ENCODE measurements at regions not wholly inside any gene's neighbourhood (a gene's known extent, or its start where the extent isn't known, plus 50 kb on each side); places are given as distances from the start of the nearest gene placed in this dataset.

GRCh38 chr16:54687043-54687899 lies 243.4 kb upstream of the IRX5 start:
- DNase-seq (ENCODE audit: low read depth): no peak
- no peak overlapping the region for H3K4me3 ChIP-seq (ENCODE audit: control insufficient read depth, low read depth, low read length)
- TF ChIP-seq CTCF (conservative IDR thresholded peaks at IDR 0.05; ENCODE audit: control insufficient read depth, insufficient read depth, low read depth, low read length): no peak

GRCh38 chr16:54685682-54686081 lies 245.0 kb upstream of the IRX5 start:
- no peak for TF ChIP-seq CTCF (conservative IDR thresholded peaks at IDR 0.05; ENCODE audit: control insufficient read depth, insufficient read depth, low read depth, low read length)
- no peak for DNase-seq (ENCODE audit: low read depth)
- H3K4me3 ChIP-seq (ENCODE audit: control insufficient read depth, low read depth, low read length): no peak overlapping the region

GRCh38 chr16:54679531-54679930 lies 251.1 kb upstream of the IRX5 start:
- no peak for TF ChIP-seq CTCF (conservative IDR thresholded peaks at IDR 0.05; ENCODE audit: control insufficient read depth, insufficient read depth, low read depth, low read length)
- DNase-seq (ENCODE audit: low read depth): no peak
- H3K4me3 ChIP-seq (ENCODE audit: control insufficient read depth, low read depth, low read length): no peak overlapping the region

GRCh38 chr16:54677308-54677950 lies 253.2 kb upstream of the IRX5 start:
- DNase-seq (ENCODE audit: low read depth): no peak
- TF ChIP-seq CTCF (conservative IDR thresholded peaks at IDR 0.05; ENCODE audit: control insufficient read depth, insufficient read depth, low read depth, low read length): no peak
- H3K4me3 ChIP-seq (ENCODE audit: control insufficient read depth, low read depth, low read length): no peak overlapping the region

GRCh38 chr16:54673313-54673712 lies 257.4 kb upstream of the IRX5 start:
- no peak for TF ChIP-seq CTCF (conservative IDR thresholded peaks at IDR 0.05; ENCODE audit: control insufficient read depth, insufficient read depth, low read depth, low read length)
- no peak for DNase-seq (ENCODE audit: low read depth)
- H3K4me3 ChIP-seq (ENCODE audit: control insufficient read depth, low read depth, low read length): no peak overlapping the region

- no peak for TF ChIP-seq CTCF (conservative IDR thresholded peaks at IDR 0.05; ENCODE audit: control insufficient read depth, insufficient read depth, low read depth, low read length)
- DNase-seq (ENCODE audit: low read depth): no peak
- no peak overlapping the region for H3K4me3 ChIP-seq (ENCODE audit: control insufficient read depth, low read depth, low read length)
Observed at GRCh38 chr16:54672500-54672899, 258.2 kb upstream of the IRX5 start.
